OCI-M1 (cell line): ENCODE measurements at regions not wholly inside any gene's neighbourhood (a gene's known extent, or its start where the extent isn't known, plus 50 kb on each side); places are given as distances from the start of the nearest gene placed in this dataset.

ENCODE experiments used
- DNase-seq: peaks from one replicate; lab custom pipeline; 2025; lab: John Stamatoyannopoulos, UW

DNA sequence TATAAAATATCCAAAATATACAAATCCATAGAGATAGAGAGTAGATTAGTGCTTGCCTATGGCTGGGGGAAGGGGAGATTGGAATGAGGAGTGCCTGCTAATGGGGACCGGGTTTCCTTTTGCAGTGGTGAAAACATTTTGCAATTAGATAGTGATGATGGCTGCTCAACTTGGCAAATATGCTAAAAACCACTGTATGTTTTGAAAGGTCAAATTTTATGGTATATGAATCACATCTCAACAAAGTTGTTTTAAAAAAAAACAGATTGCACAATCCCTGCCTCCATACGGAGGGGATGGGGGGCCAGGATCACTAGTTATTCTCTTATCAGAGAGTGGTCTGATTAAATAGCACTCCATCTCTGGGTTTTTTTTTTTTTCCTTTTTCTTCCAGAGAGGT lies 76.9 kb upstream of the RIPOR2 start:
- no peak for DNase-seq

- DNase-seq, result no peak
Measured at GRCh38 chr6:25013246-25013645, 77.5 kb upstream of the RIPOR2 start.

- DNase-seq, result no peak
Measured at GRCh38 chr6:25014369-25014768, 78.6 kb upstream of the RIPOR2 start.

- no peak for DNase-seq
Measured at GRCh38 chr6:25014791-25015560, 79.2 kb upstream of the RIPOR2 start.

- no peak for DNase-seq
Measured at GRCh38 chr6:25016014-25016720, 80.4 kb upstream of the RIPOR2 start.

GRCh38 chr6:25017486-25017885 lies 81.7 kb upstream of the RIPOR2 start:
- DNase-seq, result no peak

DNA sequence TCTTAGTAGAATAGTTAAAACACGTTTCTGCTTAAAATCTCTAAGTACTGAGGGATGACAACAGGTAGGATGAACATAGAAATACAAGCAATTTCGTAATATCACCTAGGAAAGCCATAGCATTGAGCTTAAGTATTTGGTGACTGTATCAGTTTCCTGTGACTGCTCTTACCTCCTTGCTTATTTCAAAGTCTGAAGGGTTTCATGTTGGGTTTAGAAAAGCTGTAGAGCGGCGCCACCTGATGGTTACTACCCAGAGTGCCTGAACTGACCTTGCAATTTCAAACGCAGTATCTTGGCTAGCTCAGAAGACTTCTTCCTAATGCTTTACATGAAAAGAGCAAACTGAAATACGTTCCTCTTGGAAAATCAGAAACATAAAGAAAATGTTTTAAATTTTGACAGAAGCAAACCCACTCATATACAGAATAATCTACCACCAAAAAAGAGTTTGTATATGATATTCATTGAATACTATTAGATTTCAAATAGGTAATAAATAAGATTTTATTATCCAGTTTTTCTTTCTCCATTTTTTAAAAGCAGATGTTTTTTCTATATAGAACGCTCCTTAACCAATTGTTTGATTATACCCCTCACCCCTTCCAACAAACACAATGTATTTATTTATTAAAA lies 82.3 kb upstream of the RIPOR2 start:
- DNase-seq, result peak; percentile 91

- DNase-seq, result no peak
Measured at GRCh38 chr6:25018568-25018954, 82.8 kb upstream of the RIPOR2 start.

DNA sequence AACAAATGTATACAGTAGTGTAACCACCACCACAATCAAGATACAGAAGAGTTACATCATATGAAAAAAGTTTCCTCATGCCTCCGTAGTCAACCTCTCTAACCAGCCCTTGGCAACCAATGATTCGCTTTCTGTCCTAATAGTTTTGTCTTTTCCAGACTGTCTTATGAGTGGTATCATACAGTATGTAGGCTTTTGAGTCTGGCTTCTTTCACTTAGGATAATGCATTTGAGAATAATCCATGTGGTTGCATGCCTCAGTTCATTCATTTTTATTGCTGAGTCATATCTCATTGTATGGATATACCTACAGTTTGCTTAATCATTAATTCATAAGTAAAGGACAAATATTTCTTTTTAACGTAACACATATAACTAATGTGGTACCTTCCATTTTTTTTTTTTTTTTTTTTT lies 86.4 kb upstream of the RIPOR2 start:
- peak; percentile 57 for DNase-seq

DNA sequence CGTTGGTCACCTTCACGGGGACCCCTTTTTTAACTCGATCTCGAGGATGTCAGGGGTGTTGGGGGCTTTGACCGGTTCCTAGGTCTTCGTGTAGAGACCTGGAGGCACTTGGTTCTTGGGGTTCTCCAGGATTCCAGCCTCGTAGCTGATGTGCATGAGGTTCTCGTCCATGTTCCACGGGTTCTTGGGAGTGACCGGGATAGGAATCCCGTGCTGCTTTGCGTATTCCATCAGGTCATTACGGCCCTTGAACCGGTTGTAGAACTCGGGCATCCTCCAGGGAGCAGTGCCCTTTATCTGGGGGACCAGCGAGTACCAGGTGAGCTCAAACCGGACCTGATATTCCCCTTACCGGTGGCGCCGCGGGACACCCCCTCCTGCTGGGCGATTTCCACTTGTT lies 88.0 kb upstream of the RIPOR2 start:
- no peak for DNase-seq

DNA sequence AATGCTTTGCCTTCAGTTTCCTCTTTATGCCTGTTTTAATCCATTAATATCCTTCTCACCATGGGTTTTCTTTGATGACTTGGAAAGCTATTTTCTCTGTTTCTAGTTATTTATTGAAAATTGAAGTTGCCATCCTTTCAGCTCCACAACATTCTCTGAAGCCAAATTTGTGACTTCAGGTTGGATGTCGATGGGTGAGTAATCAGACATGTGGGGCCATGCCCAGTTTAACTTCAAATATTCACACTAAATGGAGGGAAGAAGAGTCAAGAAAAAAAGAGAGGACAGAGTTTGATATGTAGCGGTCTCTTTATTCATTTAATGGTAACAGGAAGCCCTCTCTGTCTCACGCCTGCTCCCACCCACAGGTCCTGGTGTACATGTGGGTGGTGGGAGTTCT lies 89.1 kb upstream of the RIPOR2 start:
- DNase-seq, result no peak

- peak; percentile 65 for DNase-seq
Measured at GRCh38 chr6:25025248-25025918, 89.6 kb upstream of the RIPOR2 start.

DNA sequence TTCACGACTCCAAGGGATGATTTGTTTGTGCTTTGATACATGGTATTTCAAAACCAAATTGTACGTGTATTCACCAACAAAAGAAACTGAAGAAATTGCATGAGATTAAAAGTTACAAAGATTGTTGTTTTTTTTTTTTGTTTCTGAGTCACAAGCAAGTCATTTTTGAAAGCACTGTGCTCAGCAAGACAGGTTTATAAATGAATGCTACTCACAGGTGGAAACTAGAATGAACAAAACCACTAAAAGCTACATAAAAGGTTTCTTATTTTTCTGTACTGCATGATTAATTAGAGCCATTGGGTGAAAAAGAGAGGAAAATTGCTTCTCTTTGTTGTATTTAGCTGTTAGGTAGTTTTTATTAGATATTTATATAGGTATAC lies 90.2 kb upstream of the RIPOR2 start:
- DNase-seq, result no peak

- peak; percentile 20 for DNase-seq
Measured at GRCh38 chr6:25026723-25027122, 91.0 kb upstream of the RIPOR2 start.

DNA sequence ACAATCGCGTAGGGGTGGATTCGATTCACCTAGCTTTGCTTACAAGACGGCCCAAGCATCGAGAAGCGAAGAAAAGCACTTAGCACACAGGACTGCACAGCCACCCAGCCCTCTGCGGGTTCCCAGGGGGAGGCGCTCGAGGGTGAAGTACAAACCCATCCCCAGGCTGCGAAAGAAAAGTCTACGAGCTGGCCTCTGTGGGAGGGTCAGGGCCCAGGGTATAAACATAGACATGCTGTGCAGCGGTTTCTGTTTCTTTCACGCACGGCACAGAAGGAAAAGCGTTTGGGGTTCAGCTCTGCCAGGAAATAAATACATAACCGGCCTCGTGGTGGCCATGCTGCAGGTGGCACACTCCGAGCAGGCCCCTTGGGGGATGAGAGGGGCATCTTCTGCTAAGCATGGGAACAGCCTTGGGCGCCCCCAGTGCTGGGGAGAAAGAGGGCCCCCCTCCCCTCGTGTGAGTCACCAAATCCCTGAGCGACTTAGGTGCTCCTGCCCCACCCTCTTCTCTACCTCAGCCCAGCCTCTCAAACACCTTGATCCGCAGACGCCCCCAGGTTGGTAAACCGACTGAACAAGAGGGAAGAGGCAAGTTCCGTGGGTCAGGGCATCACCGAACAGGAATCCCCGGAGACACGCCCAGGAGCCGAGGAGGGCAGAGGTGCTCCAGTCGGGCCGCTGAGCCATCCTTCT lies 91.6 kb upstream of the RIPOR2 start:
- DNase-seq, result no peak

DNA sequence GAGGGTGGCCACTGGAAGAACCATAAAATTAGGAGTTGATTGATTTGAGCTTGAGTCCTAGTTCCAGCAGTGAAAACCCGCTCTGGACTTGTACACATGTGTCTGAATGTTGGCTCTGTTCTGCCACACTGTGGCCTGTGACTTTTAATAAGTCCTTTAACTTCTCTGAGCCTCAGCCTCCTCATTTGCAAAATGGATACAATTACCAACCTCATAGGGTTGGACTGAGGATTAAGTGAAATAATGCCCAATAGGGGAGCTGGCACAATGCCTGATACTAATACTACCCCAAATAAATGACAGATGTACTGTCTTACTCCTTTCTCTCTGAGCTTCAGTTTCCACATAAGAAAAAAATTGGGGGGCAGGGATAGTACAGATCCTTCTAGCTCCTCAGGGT lies 92.6 kb upstream of the RIPOR2 start:
- no peak for DNase-seq

DNA sequence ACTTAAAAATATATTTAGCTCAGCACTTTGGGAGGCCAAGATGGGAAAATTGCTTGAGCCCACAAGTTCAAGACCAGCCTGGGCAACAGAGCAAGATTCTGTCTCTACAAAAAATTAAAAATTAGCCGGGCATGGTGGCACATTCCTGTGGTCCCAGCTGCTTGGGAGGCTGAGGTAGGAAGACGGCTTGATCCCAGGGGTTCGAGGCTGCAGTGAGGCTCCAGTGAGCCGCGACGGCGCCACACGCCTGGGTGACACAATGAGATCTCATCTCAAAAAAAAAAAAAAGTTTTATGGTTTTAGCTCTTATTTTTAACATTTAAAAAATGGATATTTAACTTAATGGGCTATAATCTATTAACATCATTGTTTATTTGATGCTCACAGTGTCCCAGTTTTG lies 97.2 kb upstream of the RIPOR2 start:
- no peak for DNase-seq

GRCh38 chr6:25034431-25034921 lies 98.7 kb upstream of the RIPOR2 start:
- DNase-seq, result peak; percentile 73

- DNase-seq, result no peak
Measured at GRCh38 chr6:25035174-25035511, 99.4 kb upstream of the RIPOR2 start.

DNA sequence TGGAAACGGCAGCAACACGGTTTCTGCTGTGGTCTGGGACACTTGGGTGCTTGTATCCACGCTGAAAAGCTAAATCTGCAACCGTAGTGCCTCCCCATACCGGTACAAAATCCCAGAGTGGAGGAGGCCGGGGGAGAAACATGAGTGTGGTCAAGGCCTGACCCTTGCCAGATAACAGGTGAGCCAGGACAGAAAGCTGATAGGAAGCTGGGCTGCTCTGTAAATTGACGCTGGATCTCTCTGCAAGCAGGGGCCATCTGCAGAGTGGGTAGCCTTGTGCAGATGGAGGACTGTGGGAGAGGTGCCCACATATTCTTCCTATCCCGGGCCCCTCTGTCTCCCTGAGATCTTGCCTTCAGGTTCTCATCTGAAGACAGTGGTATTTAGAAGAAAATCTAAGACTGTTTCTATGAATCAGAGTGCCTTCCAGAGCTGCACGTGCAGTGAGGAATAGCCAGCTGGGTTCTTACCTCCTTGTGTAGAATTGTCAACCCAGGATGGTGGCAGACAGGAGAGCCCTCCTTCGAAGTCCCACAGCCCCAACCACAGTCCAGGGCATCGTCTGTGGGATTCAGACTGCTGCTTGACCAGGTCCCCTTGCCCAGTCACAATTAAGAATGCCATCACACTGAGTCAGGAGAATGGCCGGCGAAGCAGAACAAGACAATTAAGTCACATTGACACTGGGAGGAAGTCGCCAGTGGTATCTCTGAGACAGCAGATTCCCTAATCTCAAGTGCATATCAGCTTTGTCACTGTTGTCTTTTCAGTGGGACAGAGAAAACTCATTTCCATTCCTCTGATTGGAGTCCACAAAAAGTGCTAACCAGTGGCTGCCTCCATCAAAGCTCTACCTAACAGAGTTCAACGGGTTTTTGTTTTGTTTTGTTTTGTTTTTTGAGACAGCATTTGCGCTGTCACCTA lies 100.0 kb upstream of the RIPOR2 start:
- DNase-seq, result peak; percentile 93

DNA sequence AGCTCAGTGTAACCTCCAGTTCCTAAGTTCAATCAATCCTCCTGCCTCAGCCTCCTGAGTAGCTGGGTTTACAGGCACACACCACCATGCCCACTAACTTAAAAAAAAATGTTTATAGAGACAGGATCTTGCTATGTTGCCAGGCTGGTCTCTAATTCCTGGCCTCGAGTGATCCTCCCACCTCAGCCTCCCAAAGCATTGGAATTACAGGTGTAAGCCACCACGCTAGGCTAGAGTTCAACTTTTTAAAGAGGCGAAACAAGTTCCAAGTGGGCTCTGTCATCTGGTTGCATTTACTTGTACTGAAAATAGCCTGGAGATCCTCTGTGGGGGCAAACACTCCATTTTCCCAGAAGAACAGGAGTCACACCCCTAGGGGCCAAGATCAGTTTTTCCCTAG lies 100.7 kb upstream of the RIPOR2 start:
- DNase-seq, result no peak
